Adrenal gland (tissue), 9 donors: ENCODE measurements at regions not wholly inside any gene's neighbourhood (a gene's known extent, or its start where the extent isn't known, plus 50 kb on each side); places are given as distances from the start of the nearest gene placed in this dataset.

Experiments used
- DNase-seq, 7 donors: peaks; one replicate each; pipeline ENCODE4 v3.0.0-alpha.2; 2019 to 2020
- H3K27ac ChIP-seq, 5 donors: fragments of 200-600 bp; sonication (generic) in 4 of 5; 1 replicate in 3 of 5; 2 replicates in 2 of 5; pipeline versions ENCODE4 v1.5.1 to v1.8.0; 2016 to 2020; ENCODE audit warnings: mild to moderate bottlenecking in 1 of 5
- H3K27me3 ChIP-seq: fragments of 200-600 bp; 2 replicates; pipeline ENCODE4 v1.8.0; 2021
- H3K36me3 ChIP-seq, 2 donors: fragments of 200-600 bp; replicated peaks in 1 of 2; 1 replicate in 1 of 2; 2 replicates in 1 of 2; pipeline versions ENCODE4 v1.5.1 to v1.8.0; 2018 to 2022
- H3K4me1 ChIP-seq, 2 donors: fragments of 200-600 bp; replicated peaks in 1 of 2; 1 replicate in 1 of 2; 2 replicates in 1 of 2; pipeline versions ENCODE4 v1.5.1 to v1.8.0; 2018 to 2021
- H3K4me3 ChIP-seq, 4 donors: fragments of 200-600 bp; sonication (generic) in 3 of 4; one replicate each; pipeline ENCODE4 v1.5.1; 2016 to 2018
- H3K9me3 ChIP-seq, 3 donors: fragments of 200-600 bp; sonication (generic) in 1 of 3; replicated peaks in 1 of 3; 1 replicate in 2 of 3; 2 replicates in 1 of 3; pipeline versions ENCODE4 v1.5.1 to v1.8.0; 2016 to 2021
- POLR2A ChIP-seq, 2 donors: fragments of 450-650 bp; IDR thresholded peaks; one replicate each; pipeline ENCODE4 v1.6.1; 2017; ENCODE audit warnings: antibody characterized with exemption in 2 of 2, mild to moderate bottlenecking in 2 of 2, moderate library complexity in 1 of 2
- WGBS, 4 donors: extraction: QIAGEN DNeasy Blood & Tissue Kit in 2 of 4; methylation state at CpG; one replicate each; pipeline versions ENCODE4 v1.1.5 to v1.1.7; 2013 to 2017; 5-methylcytosine and 5-hydroxymethylcytosine counted together
- intact Hi-C, 2 donors: fragments of 100-400 bp; cut with DNase I; formaldehyde crosslinking; loops; one replicate each; pipeline versions ENCODE4 v1.14.1 to v1.15.0; 2022 to 2023
- TF ChIP-seq, protein P1 (sequence below), 6 experiments: fragments of 450-650 bp in 4 of 6; fragments of 200-600 bp in 2 of 6; sonication (generic) in 1 of 6; IDR thresholded peaks; 1 replicate in 5 of 6; 2 replicates in 1 of 6; pipeline versions ENCODE4 v1.5.1 to v1.8.0; 2016 to 2021; ENCODE audit warnings: antibody characterized with exemption in 6 of 6, mild to moderate bottlenecking in 2 of 6, moderate library complexity in 1 of 6
- donor health status: healthy with polysubstance abuse.
- donor health status: Bipolar disorder and iron deficiency.
- donor health status: DM: yes; HTN: yes; CAD: no.
- donor health status: DM: no; HTN: no; CAD: no.
- donor health status: DM: no; HTN: no; CAD: no.

DNA sequence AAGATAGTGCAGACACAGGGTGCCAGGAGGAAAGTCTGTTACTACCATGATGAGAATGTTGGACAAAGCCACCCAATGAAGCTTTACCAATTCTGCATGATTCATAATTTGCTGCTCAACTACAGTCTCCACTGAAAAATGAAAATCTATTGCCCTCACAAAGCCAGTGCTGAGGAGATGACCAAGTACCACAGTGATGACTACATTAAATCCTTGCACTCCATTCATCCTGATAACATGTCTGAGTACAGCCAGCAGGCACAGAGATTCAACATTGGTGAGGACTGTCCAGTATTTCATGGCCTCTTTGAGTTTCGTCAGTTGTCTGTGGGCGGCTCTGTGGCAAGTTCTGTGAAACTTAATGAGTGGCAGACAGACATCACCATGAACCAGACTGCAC is 144.0 kb downstream of the PLCE1 start:
- Histone ChIP-seq H3K36me3 (no peaks in the 10 kb centered on the region), H3K27me3 (no peaks in the 10 kb centered on the region), H3K4me3 (no peak overlapping the region), H3K4me1 (no peaks in the 10 kb centered on the region), H3K9me3 (no peaks in the 10 kb centered on the region), H3K27ac (no peak overlapping the region)
- intact Hi-C loops: no loop called here
- TF ChIP-seq POLR2A (IDR thresholded peaks at IDR 0.05): no peak
- TF ChIP-seq, protein P1, sequence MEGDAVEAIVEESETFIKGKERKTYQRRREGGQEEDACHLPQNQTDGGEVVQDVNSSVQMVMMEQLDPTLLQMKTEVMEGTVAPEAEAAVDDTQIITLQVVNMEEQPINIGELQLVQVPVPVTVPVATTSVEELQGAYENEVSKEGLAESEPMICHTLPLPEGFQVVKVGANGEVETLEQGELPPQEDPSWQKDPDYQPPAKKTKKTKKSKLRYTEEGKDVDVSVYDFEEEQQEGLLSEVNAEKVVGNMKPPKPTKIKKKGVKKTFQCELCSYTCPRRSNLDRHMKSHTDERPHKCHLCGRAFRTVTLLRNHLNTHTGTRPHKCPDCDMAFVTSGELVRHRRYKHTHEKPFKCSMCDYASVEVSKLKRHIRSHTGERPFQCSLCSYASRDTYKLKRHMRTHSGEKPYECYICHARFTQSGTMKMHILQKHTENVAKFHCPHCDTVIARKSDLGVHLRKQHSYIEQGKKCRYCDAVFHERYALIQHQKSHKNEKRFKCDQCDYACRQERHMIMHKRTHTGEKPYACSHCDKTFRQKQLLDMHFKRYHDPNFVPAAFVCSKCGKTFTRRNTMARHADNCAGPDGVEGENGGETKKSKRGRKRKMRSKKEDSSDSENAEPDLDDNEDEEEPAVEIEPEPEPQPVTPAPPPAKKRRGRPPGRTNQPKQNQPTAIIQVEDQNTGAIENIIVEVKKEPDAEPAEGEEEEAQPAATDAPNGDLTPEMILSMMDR (IDR thresholded peaks at IDR 0.05): no peak
- no peak for DNase-seq
- 93 to 100% (median 95%) methylated on average over 2 of the region's 2 CpGs; no CpG with 5 or more reads in 1 of the 4 donors for WGBS, 4 donors

DNA sequence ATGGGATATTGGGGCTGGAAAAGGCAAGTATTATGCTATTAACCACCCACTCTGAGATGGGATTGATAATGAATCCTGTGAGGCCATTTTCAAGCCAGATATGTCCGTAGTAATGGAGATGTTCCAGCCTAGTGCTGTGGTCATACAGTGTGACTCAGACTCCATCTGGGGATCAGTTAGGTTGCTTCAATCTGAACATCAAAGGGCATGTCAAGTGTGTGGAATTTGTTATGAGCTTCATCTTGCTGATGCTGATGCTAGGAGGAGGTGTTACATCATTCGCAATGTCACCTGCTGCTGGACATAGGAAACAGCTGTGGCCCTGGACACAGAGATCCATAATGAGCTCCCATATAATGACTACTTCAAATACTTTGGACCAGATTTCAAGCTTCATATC is 144.7 kb downstream of the PLCE1 start:
- DNase-seq: no peak
- WGBS, 4 donors: 80 to 94% (median 91%) methylated on average over 2 of the region's 2 CpGs
- TF ChIP-seq, protein P1 (IDR thresholded peaks at IDR 0.05): no peak
- no peak for TF ChIP-seq POLR2A (IDR thresholded peaks at IDR 0.05)
- intact Hi-C loops: no loop called here
- H3K9me3 ChIP-seq: no peaks in the 10 kb centered on the region
- H3K27me3 ChIP-seq: no peaks in the 10 kb centered on the region
- no peaks in the 10 kb centered on the region for H3K36me3 ChIP-seq
- H3K4me3 ChIP-seq: no peak overlapping the region
- H3K27ac ChIP-seq: no peak overlapping the region
- H3K4me1 ChIP-seq: no peaks in the 10 kb centered on the region

DNA sequence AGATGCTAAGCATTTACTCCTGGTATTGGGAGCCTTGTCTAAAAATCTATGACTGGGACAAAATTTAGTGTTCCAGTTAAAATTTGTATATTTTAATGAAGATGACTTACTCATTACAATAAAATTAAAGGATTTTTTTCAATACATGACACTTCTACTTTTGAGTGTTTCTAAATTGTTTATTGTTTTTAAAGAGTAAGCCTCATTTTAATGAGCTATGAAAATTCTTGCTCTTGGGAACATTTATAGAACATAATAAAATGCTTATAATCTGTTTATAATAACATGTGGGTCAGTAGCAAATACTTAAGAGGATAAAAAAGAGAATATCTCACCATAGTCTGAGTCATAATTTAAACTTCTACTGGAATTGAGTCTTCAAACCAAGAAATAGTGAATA is 149.5 kb downstream of the PLCE1 start:
- no peak for DNase-seq
- no peaks in the 10 kb centered on the region for H3K9me3 ChIP-seq
- H3K27me3 ChIP-seq: no peaks in the 10 kb centered on the region
- H3K4me3 ChIP-seq: no peak overlapping the region
- H3K4me1 ChIP-seq: no peaks in the 10 kb centered on the region
- intact Hi-C loops: no loop called here
- H3K36me3 ChIP-seq: no peaks in the 10 kb centered on the region
- TF ChIP-seq, protein P1 (IDR thresholded peaks at IDR 0.05): no peak
- no peak for TF ChIP-seq POLR2A (IDR thresholded peaks at IDR 0.05)
- H3K27ac ChIP-seq: no peak overlapping the region

DNA sequence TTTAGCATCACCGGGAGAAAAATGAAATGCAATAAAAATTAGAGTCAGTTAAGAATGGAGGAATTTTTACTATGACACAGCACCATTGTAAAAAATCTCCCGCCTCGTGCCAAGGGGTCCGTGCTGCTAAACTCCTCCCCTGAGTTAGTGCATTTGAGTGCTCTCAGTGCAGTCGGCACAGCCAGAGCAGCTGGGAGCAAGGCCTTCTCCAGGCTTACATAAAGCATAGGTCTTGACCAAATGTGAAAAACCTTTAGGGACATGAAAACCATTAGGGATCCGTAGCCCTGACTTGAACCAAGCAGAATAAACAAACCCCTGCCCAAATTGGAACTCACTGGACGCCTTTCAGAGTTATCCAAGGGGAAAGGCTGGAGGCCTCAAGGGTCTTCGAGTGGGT is 152.6 kb downstream of the PLCE1 start:
- TF ChIP-seq, protein P1 (IDR thresholded peaks at IDR 0.05): no peak
- no peak for TF ChIP-seq POLR2A (IDR thresholded peaks at IDR 0.05)
- no peak overlapping the region for H3K4me3 ChIP-seq
- H3K9me3 ChIP-seq: no peaks in the 10 kb centered on the region
- H3K27ac ChIP-seq: no peak overlapping the region
- H3K36me3 ChIP-seq: no peaks in the 10 kb centered on the region
- DNase-seq: no peak
- 86 to 90% (median 87%) methylated on average over 8 of the region's 8 CpGs for WGBS, 4 donors
- no peaks in the 10 kb centered on the region for H3K4me1 ChIP-seq
- no peaks in the 10 kb centered on the region for H3K27me3 ChIP-seq
- intact Hi-C loops: no loop called here
